HT-29 (cell line): ENCODE measurements at regions not wholly inside any gene's neighbourhood (a gene's known extent, or its start where the extent isn't known, plus 50 kb on each side); places are given as distances from the start of the nearest gene placed in this dataset.
"Not testable (repeated sequence)": the region's sequence is repeated elsewhere in the genome, so short reads cannot be mapped to it uniquely, and the experiment has no call there.

Experiments
- DNase-seq: peaks from one replicate; pipeline ENCODE4 v3.0.0-alpha.2; 2015; ENCODE audit warnings: low spot score

DNA sequence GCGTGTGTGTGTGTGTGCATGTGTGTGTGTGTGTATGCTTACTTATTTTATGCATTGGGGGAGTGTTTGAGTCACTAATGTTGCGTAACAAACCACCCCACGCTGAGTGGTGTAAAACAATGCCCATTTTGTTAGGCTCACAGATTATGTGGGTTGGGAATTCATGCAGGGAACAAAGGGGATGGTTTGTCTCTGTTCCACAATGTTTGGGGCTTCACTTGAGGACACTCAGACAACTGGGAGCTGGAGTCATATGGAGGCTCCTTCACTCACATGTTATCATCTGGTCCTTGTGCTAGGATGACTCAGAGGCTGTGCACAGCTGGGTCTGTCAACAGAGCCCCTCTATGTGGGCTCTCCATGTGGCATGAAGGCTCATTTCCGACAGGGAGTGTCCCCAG lies 51.3 kb upstream of the LARGE1 start:
- DNase-seq, result no peak

- no peak for DNase-seq
Observed at GRCh38 chr22:33975841-33976240, 55.6 kb upstream of the LARGE1 start.

DNA sequence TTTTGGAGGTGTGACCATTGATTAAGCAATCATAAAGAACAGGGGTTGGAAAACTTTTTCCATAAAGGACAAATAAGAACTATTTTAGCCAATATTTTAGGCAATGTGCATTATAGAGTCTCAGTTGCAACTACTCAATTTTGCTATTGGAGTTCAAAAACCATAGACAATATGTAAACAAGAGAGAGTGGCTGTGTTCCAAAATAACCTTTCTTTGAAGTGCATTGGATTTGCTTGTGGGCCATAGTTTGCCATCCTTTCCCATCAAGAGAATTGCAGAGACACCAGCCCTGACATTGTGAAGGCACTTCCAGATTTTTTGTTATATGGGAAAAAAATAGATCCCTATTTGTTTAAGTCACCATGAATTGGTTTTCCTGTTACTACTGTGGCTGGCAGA lies 63.3 kb upstream of the LARGE1 start:
- DNase-seq, result no peak

DNA sequence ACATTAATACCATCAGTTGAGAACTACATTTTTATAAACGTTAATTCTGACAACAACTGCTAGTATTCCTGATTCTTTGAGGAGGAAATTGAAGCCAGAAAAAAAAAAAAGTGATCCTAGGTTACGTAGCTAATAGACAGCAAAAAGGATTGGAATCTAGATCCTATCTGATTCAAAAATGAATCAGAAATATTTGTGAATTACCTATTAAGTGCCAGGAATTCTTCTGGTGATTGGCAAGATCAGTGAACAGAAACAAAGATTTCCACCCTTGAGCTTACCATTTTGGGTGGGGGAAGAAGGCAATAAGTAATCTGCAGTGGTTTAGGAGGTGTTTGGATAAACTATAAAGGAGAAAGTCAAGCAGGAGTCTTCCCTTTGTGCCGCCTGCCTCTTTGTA lies 63.9 kb upstream of the LARGE1 start:
- DNase-seq, result no peak

GRCh38 chr22:33984656-33985285 lies 64.5 kb upstream of the LARGE1 start:
- DNase-seq, result no peak

DNA sequence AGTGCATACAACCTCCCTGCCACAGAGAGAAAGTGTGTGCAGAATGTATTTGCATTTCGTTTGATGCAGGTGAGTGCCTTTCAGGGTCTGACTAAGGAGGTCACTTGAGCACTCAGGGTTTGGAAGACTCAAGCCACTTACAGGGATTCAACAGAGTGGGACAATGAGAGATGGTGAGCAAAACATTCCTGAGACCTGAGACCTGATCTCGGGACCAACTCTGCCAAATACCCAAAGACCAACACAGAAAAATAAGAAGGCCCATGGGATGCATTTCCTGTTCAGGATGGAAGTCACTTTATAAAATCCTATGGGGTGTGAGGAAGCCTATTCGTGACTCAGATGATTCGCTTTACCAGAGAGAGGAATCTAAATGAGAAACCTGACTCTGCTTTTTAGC lies 65.2 kb upstream of the LARGE1 start:
- DNase-seq, result no peak

DNA sequence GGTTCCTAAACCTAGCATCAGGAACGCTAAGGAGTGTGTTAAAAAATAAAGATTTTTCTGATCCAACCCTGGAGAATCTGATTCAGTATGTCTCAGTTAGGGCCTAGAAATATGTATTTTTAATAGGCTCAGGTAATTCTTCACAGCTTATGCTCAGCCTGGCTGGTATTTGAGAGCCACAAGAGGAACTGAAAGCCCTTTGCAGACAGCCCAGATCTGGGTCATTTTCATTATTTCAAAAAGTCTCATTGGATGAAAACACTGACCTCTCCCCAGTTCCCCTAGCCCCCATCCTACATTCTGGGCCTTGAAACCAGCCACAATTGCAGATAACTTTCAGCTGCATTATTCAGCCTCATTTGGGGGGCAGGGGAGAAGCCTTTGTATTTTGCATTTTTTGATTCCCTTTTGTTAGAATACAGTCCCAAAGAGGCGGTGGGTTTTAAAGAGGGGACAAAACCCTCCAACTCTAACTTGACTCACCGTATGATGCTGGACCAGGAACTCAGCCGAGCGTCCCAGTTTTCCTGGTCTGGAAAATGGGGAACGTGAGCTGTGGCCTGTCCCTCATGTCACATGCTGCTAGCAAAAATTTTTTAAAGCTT lies 66.0 kb upstream of the LARGE1 start:
- DNase-seq, result no peak

- no peak for DNase-seq
Observed at GRCh38 chr22:33986954-33987353, 66.7 kb upstream of the LARGE1 start.

DNA sequence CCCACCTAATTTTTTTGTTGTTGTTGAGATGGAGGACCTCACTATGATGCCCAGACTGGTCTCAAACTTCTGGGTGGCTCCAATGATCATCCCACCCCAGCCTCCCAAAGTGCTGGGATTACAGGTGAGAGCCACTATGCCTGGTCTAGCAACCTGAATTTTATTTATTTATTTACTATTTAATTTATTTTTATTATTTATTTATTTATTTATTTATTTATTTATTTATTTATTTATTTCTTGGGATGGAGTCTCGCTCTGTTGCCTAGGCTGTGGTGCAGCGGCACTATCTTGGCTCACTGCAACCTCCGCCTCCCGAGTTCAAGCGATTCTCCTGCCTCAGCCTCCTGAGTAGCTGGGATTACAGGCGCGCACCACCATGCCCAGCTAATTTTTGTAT lies 69.0 kb upstream of the LARGE1 start:
- DNase-seq, result not testable (repeated sequence)

GRCh38 chr22:33991620-33992019 lies 71.3 kb upstream of the LARGE1 start:
- DNase-seq, result no peak

GRCh38 chr22:33996824-33997223 lies 76.5 kb upstream of the LARGE1 start:
- no peak for DNase-seq

- DNase-seq, result no peak
Observed at GRCh38 chr22:34000879-34001526, 80.7 kb upstream of the LARGE1 start.

- no peak for DNase-seq
Observed at GRCh38 chr22:34001701-34002466, 81.6 kb upstream of the LARGE1 start.

DNA sequence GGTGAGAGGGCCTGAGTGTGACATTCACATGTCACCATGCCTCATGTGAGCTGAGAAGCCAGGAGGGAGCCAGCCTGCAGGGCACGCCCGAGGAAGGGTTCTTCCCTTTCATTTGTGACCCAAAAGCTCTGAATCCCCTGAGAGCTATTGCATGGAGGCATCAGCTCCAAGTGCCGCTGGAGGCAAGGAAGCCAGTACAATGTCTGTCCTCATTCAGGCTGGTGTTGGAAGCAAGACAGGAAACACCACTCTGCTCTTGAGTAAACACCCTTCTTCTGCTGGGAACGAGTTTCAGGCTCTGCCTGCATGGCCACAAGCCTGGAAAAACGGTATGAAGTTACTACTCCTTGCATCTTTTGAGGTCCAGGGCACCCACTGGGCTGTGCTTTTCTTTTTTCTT lies 83.8 kb upstream of the LARGE1 start:
- no peak for DNase-seq

GRCh38 chr22:34010259-34010658 lies 90.0 kb upstream of the LARGE1 start:
- no peak for DNase-seq

DNA sequence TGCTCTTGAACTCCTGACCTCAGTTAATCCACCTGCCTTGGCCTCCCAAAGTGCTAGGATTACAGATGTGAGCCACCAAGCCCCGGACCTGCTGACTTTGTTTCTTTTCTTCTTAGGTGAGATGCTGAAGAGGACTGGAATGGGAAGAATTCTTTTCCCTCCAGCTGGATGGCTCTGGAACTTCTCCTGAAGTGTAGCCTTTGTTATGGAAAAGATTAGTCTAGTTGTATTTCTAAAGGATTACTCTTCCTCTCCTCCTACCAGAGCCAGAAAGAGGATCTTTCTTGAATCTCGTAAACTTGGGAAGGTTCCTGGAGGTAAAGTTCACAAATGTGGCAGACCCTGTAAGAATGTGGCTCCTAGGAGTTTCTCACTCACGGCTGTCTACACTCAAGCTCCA lies 95.4 kb upstream of the LARGE1 start:
- no peak for DNase-seq

GRCh38 chr22:34017205-34017604 lies 96.9 kb upstream of the LARGE1 start:
- no peak for DNase-seq

- no peak for DNase-seq
Observed at GRCh38 chr22:34019190-34019845, 99.0 kb upstream of the LARGE1 start.

DNA sequence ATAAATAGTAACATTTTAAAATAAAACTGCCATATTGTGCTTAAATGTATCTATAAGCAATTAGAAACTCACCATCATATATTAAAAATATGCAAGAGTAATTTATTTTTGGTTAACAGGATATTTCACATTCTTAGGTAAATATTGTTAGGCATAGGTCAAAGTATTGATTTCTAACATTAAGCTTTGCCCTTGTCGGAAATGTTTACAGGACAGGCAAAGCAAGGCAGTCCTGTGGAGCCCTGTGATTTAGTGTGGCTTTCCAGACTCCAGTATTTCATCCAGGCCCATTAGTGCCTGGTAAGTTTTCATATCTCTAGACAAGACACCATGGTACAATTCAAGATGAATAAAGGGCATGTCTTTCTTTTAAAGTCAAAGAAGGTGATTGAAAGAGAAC lies 114.9 kb upstream of the LARGE1 start:
- no peak for DNase-seq

- no peak for DNase-seq
Observed at GRCh38 chr22:34036931-34037330, 116.7 kb upstream of the LARGE1 start.

GRCh38 chr22:34038801-34039555 lies 118.7 kb upstream of the LARGE1 start:
- no peak for DNase-seq
